ENCODE measurements at regions not wholly inside any gene's neighbourhood (a gene's known extent, or its start where the extent isn't known, plus 50 kb on each side); places are given as distances from the start of the nearest gene placed in this dataset.

- no peak for DNase-seq (ENCODE audit: low read depth)
These were observed 69.0 kb upstream of the ZBED5 start for GRCh38 chr11:10926801-10927211.

GRCh38 chr11:10925149-10925926, 67.5 kb upstream of the ZBED5 start:
- DNase-seq (ENCODE audit: low read depth): no peak

- DNase-seq (ENCODE audit: low read depth): no peak
These were observed 66.0 kb upstream of the ZBED5 start for GRCh38 chr11:10923882-10924281.

- DNase-seq (ENCODE audit: low read depth): no peak
These were observed 65.0 kb upstream of the ZBED5 start for GRCh38 chr11:10922892-10923291.

- DNase-seq (ENCODE audit: low read depth): no peak
These were observed 63.0 kb upstream of the ZBED5 start for GRCh38 chr11:10920875-10921274.

GRCh38 chr11:10920205-10920604, 62.4 kb upstream of the ZBED5 start:
- DNase-seq (ENCODE audit: low read depth): no peak

- no peak for DNase-seq (ENCODE audit: low read depth)
These were observed 60.8 kb upstream of the ZBED5 start for GRCh38 chr11:10918698-10919097.

- no peak for DNase-seq (ENCODE audit: low read depth)
These were observed 60.4 kb upstream of the ZBED5 start for GRCh38 chr11:10918275-10918674.

- no peak for DNase-seq (ENCODE audit: low read depth)
These were observed 59.9 kb upstream of the ZBED5 start for GRCh38 chr11:10917802-10918201.

- DNase-seq (ENCODE audit: low read depth): no peak
These were observed 58.8 kb upstream of the ZBED5 start for GRCh38 chr11:10916665-10917064.

GRCh38 chr11:10914050-10914449, 56.2 kb upstream of the ZBED5 start:
- DNase-seq (ENCODE audit: low read depth): no peak

GRCh38 chr11:10913075-10913474, 55.2 kb upstream of the ZBED5 start:
- DNase-seq (ENCODE audit: low read depth): no peak

GRCh38 chr11:10911907-10912306, 54.1 kb upstream of the ZBED5 start:
- no peak for DNase-seq (ENCODE audit: low read depth)

- DNase-seq (ENCODE audit: low read depth): peak; percentile 64
These were observed 51.5 kb upstream of the ZBED5 start for GRCh38 chr11:10909141-10909883.

- peak; percentile 87 for DNase-seq (ENCODE audit: low read depth)
These were observed 50.5 kb upstream of the ZBED5 start for GRCh38 chr11:10908215-10908951.
